AML-193 (cell line): ENCODE measurements at regions not wholly inside any gene's neighbourhood (a gene's known extent, or its start where the extent isn't known, plus 50 kb on each side); places are given as distances from the start of the nearest gene placed in this dataset.

ENCODE experiments used
- DNase-seq, 2 experiments: peaks; one replicate each; lab custom pipeline; 2025; lab: John Stamatoyannopoulos, UW

- no peak for DNase-seq
These were observed 84.4 kb upstream of the ID4 start for GRCh38 chr6:19752746-19753145.

- DNase-seq: no peak
These were observed 83.3 kb upstream of the ID4 start for GRCh38 chr6:19753826-19754225.

- no peak for DNase-seq
These were observed 82.5 kb upstream of the ID4 start for GRCh38 chr6:19754686-19755085.

GRCh38 chr6:19755181-19755580, 82.0 kb upstream of the ID4 start:
- DNase-seq: no peak

- no peak for DNase-seq
These were observed 80.1 kb upstream of the ID4 start for GRCh38 chr6:19757036-19757435.

GRCh38 chr6:19759117-19759880, 77.9 kb upstream of the ID4 start:
- no peak for DNase-seq

- DNase-seq: no peak
These were observed 76.0 kb upstream of the ID4 start for GRCh38 chr6:19761121-19761520.

GRCh38 chr6:19771753-19772336, 65.3 kb upstream of the ID4 start:
- DNase-seq: no peak

GRCh38 chr6:19772891-19773290, 64.3 kb upstream of the ID4 start:
- DNase-seq: no peak

GRCh38 chr6:19781269-19781668, 55.9 kb upstream of the ID4 start:
- DNase-seq: no peak

- no peak for DNase-seq
These were observed 54.6 kb upstream of the ID4 start for GRCh38 chr6:19782588-19782987.
